Neural progenitor cell (in vitro differentiated cells): ENCODE measurements at regions not wholly inside any gene's neighbourhood (a gene's known extent, or its start where the extent isn't known, plus 50 kb on each side); places are given as distances from the start of the nearest gene placed in this dataset.

Experiments
- DNase-seq: peaks from one replicate; pipeline ENCODE4 v3.0.0-alpha.2; 2016; ENCODE audit warnings: low spot score
- H2AFZ ChIP-seq: fragments of 200-600 bp; sonication (generic); replicated peaks from 2 replicates; pipeline ENCODE4 v1.6.1; 2016; ENCODE audit warnings: antibody characterized with exemption
- H3F3A ChIP-seq: fragments of 200-600 bp; sonication (generic); 2 replicates; pipeline ENCODE4 v1.6.1; 2016; ENCODE audit warnings: antibody characterized with exemption, low read depth
- H3K27ac ChIP-seq: fragments of 200-600 bp; sonication (generic); 2 replicates; pipeline ENCODE4 v1.5.1; 2016; ENCODE audit warnings: mild to moderate bottlenecking
- H3K27me3 ChIP-seq: fragments of 200-600 bp; sonication (generic); 2 replicates; pipeline ENCODE4 v1.6.1; 2016; ENCODE audit warnings: mild to moderate bottlenecking, moderate library complexity
- H3K36me3 ChIP-seq: fragments of 200-600 bp; sonication (generic); 2 replicates; pipeline ENCODE4 v1.5.1; 2016
- H3K4me1 ChIP-seq: fragments of 200-600 bp; sonication (generic); 2 replicates; pipeline ENCODE4 v1.6.1; 2016; ENCODE audit warnings: mixed run types
- H3K4me2 ChIP-seq: fragments of 200-600 bp; sonication (generic); 2 replicates; pipeline ENCODE4 v1.6.1; 2016
- H3K4me3 ChIP-seq: fragments of 200-600 bp; sonication (generic); 2 replicates; pipeline ENCODE4 v1.5.1; 2016
- H3K79me2 ChIP-seq: fragments of 200-600 bp; sonication (generic); 2 replicates; pipeline ENCODE4 v1.6.1; 2016; ENCODE audit warnings: low read depth
- H3K9ac ChIP-seq: fragments of 200-600 bp; sonication (generic); 2 replicates; pipeline ENCODE4 v1.6.1; 2016
- H3K9me3 ChIP-seq: fragments of 200-600 bp; sonication (generic); 2 replicates; pipeline ENCODE4 v1.5.1; 2016; ENCODE audit warnings: low read depth
- H4K20me1 ChIP-seq: fragments of 200-600 bp; sonication (generic); 2 replicates; pipeline ENCODE4 v1.6.1; 2016; ENCODE audit warnings: low read depth
- H3K27ac Mint-ChIP-seq: 3 replicates; pipeline ENCODE4 v1.8.0; 2021; ENCODE audit warnings: mixed read lengths
- H3K27me3 Mint-ChIP-seq: 2 replicates; pipeline ENCODE4 v1.8.0; 2022; ENCODE audit warnings: low read depth, mild to moderate bottlenecking, inconsistent platforms, moderate library complexity, mixed read lengths; ENCODE audit not compliant: insufficient read depth
- H3K36me3 Mint-ChIP-seq: 3 replicates; pipeline ENCODE4 v1.8.0; 2021; ENCODE audit warnings: mixed read lengths
- H3K4me1 Mint-ChIP-seq: 3 replicates; pipeline ENCODE4 v1.8.0; 2021; ENCODE audit warnings: mixed read lengths
- H3K4me3 Mint-ChIP-seq: 3 replicates; pipeline ENCODE4 v1.8.0; 2021; ENCODE audit warnings: mild to moderate bottlenecking, moderate library complexity, mixed read lengths
- H3K9me3 Mint-ChIP-seq: 3 replicates; pipeline ENCODE4 v1.8.0; 2020; ENCODE audit warnings: mixed read lengths
- EZH2 ChIP-seq: fragments of 200-600 bp; sonication (generic); IDR thresholded peaks from 2 replicates; pipeline ENCODE4 v1.6.1; 2017; ENCODE audit warnings: antibody characterized with exemption, mild to moderate bottlenecking, moderate library complexity
- EZH2phosphoT487 ChIP-seq: fragments of 200-600 bp; sonication (generic); IDR thresholded peaks from 2 replicates; pipeline ENCODE4 v1.6.1; 2017; ENCODE audit warnings: antibody characterized with exemption
- TF ChIP-seq, protein P1 (sequence below): fragments of 200-600 bp; sonication (generic); IDR thresholded peaks from 2 replicates; pipeline ENCODE4 v1.5.1; 2017; ENCODE audit warnings: antibody characterized with exemption, mild to moderate bottlenecking

DNA sequence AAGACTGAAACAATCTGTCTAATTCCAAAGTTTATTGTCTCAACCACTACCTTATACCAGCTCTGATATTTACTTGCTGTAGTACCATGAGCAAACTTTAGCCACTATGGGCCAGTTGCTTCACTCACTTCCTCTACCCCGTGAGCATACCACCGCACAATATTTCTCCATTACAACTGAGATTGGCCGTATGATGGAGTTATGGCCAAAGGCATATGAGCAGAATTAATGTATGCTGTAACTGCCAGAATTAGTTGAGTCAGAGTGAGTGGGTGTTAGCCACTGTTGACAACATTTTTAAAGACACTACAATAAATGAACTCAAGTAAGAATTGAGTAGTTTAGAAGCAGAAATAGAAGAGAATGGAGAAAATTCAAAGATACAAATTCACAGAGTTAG, 69.7 kb downstream of the LRATD1 start:
- H3K9me3 ChIP-seq = no peaks in the 10 kb centered on the region
- H3K9ac ChIP-seq = no peak overlapping the region
- no peaks in the 10 kb centered on the region for H3K27me3 ChIP-seq
- H3K36me3 Mint-ChIP-seq = no peaks in the 10 kb centered on the region
- no peaks in the 10 kb centered on the region for H3K36me3 ChIP-seq
- no peaks in the 10 kb centered on the region for H3F3A ChIP-seq
- no peak overlapping the region for H3K27ac Mint-ChIP-seq
- TF ChIP-seq EZH2 = no peak
- TF ChIP-seq, protein P1, sequence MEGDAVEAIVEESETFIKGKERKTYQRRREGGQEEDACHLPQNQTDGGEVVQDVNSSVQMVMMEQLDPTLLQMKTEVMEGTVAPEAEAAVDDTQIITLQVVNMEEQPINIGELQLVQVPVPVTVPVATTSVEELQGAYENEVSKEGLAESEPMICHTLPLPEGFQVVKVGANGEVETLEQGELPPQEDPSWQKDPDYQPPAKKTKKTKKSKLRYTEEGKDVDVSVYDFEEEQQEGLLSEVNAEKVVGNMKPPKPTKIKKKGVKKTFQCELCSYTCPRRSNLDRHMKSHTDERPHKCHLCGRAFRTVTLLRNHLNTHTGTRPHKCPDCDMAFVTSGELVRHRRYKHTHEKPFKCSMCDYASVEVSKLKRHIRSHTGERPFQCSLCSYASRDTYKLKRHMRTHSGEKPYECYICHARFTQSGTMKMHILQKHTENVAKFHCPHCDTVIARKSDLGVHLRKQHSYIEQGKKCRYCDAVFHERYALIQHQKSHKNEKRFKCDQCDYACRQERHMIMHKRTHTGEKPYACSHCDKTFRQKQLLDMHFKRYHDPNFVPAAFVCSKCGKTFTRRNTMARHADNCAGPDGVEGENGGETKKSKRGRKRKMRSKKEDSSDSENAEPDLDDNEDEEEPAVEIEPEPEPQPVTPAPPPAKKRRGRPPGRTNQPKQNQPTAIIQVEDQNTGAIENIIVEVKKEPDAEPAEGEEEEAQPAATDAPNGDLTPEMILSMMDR = no peak
- TF ChIP-seq EZH2phosphoT487 = no peak
- no peaks in the 10 kb centered on the region for H3K79me2 ChIP-seq
- no peaks in the 10 kb centered on the region for H3K4me1 ChIP-seq
- no peaks in the 10 kb centered on the region for H3K4me1 Mint-ChIP-seq
- no peak overlapping the region for H3K4me3 ChIP-seq
- H3K27me3 Mint-ChIP-seq = no peaks in the 10 kb centered on the region
- no peak overlapping the region for H3K27ac ChIP-seq
- H4K20me1 ChIP-seq = no peaks in the 10 kb centered on the region
- no peak for DNase-seq
- H2AFZ ChIP-seq = no peak overlapping the region
- H3K9me3 Mint-ChIP-seq = no peaks in the 10 kb centered on the region
- H3K4me2 ChIP-seq = no peak overlapping the region
- H3K4me3 Mint-ChIP-seq = no peak overlapping the region

DNA sequence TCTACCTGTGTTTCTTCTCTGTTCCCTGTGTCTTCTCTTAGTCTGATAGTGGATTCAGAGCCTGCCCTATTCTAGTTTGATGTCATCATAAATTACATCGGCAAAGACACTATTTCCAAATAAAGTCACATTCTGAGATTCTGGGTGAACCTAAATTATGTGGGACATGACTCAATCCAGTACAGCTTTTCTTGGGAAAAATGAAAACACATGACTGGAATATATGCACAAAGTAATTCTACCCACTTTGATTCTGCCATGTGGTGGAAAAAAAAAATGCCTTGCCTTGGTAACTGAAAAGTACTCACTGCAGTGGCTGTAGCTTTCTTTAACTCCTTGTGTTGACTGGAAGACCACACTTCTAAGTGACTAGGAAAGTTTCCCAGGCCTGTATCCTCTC, 73.7 kb downstream of the LRATD1 start:
- Histone ChIP-seq H3K27ac (no peak overlapping the region), H3K79me2 (no peaks in the 10 kb centered on the region), H3K36me3 (no peaks in the 10 kb centered on the region), H3K4me3 (no peak overlapping the region), H3K27me3 (no peaks in the 10 kb centered on the region), H3F3A (no peaks in the 10 kb centered on the region), H3K4me2 (no peak overlapping the region), H4K20me1 (no peaks in the 10 kb centered on the region), H3K4me1 (no peaks in the 10 kb centered on the region), H3K9ac (no peak overlapping the region), H2AFZ (no peak overlapping the region), H3K9me3 (no peaks in the 10 kb centered on the region)
- no peaks in the 10 kb centered on the region for H3K9me3 Mint-ChIP-seq
- H3K27ac Mint-ChIP-seq = no peak overlapping the region
- no peak overlapping the region for H3K4me3 Mint-ChIP-seq
- no peak for DNase-seq
- no peaks in the 10 kb centered on the region for H3K27me3 Mint-ChIP-seq
- H3K4me1 Mint-ChIP-seq = peaks cover 5% of the 10 kb centered on the region
- H3K36me3 Mint-ChIP-seq = no peaks in the 10 kb centered on the region
- TF ChIP-seq, protein P1 = no peak
- no peak for TF ChIP-seq EZH2
- no peak for TF ChIP-seq EZH2phosphoT487

DNA sequence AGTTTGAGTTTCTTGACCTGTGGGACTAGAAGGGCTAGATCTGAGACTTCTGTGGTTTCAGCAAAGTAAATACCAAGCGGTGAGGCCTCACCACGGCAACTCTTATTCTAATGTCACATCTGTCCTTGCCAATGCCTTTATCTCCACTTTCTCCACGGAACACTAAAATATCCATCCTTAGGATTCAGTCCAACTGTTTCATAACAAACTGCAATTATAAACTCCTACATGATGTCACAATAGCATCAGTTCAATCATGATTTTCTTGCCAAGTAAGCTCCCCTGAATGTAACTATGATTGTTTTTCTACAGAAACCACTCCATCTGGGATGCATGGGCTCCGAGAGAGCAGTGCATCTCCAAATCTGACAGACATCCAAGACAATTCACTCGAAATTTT, 79.6 kb downstream of the LRATD1 start:
- peaks cover 6% of the 10 kb centered on the region for H3K4me1 ChIP-seq
- no peaks in the 10 kb centered on the region for H4K20me1 ChIP-seq
- H3K4me3 Mint-ChIP-seq = no peak overlapping the region
- no peak overlapping the region for H3K4me3 ChIP-seq
- no peaks in the 10 kb centered on the region for H3K79me2 ChIP-seq
- H3K27me3 ChIP-seq = no peaks in the 10 kb centered on the region
- no peaks in the 10 kb centered on the region for H3F3A ChIP-seq
- TF ChIP-seq EZH2 = no peak
- TF ChIP-seq, protein P1 = no peak
- no peak for TF ChIP-seq EZH2phosphoT487
- no peak overlapping the region for H3K27ac ChIP-seq
- no peaks in the 10 kb centered on the region for H3K27me3 Mint-ChIP-seq
- no peaks in the 10 kb centered on the region for H3K9me3 Mint-ChIP-seq
- no peak overlapping the region for H3K27ac Mint-ChIP-seq
- H3K36me3 Mint-ChIP-seq = no peaks in the 10 kb centered on the region
- no peak overlapping the region for H3K4me2 ChIP-seq
- no peak overlapping the region for H2AFZ ChIP-seq
- DNase-seq = no peak
- no peaks in the 10 kb centered on the region for H3K36me3 ChIP-seq
- H3K9me3 ChIP-seq = no peaks in the 10 kb centered on the region
- no peak overlapping the region for H3K9ac ChIP-seq
- H3K4me1 Mint-ChIP-seq = peaks cover 13% of the 10 kb centered on the region

DNA sequence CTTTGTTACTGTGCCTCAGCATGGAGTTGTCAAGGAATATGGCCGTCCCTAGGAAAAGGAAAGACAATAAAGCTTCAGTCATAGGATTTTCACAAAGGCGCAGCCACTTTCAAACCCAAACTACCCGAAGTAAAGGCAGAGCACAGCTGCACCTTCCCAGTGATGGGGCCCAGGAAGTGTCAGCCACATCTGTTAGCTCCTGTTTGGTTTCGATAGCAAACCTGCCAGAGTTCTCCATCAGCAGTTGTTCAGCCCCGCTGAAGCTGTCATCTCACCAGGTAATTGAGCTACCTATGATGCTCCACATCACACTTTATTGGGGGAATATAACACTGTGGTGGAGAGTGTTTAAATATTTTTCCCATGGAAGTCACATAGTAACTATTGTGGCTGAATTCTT, 80.7 kb downstream of the LRATD1 start:
- Histone ChIP-seq H3F3A (no peaks in the 10 kb centered on the region), H4K20me1 (no peaks in the 10 kb centered on the region), H3K4me1 (peaks cover 6% of the 10 kb centered on the region), H3K9ac (no peak overlapping the region), H3K27me3 (no peaks in the 10 kb centered on the region), H3K27ac (no peak overlapping the region), H3K4me3 (no peak overlapping the region), H3K36me3 (no peaks in the 10 kb centered on the region), H3K4me2 (no peak overlapping the region), H2AFZ (no peak overlapping the region), H3K9me3 (no peaks in the 10 kb centered on the region), H3K79me2 (no peaks in the 10 kb centered on the region)
- Mint-ChIP-seq H3K4me1 (peaks cover 13% of the 10 kb centered on the region), H3K9me3 (no peaks in the 10 kb centered on the region), H3K27ac (no peak overlapping the region), H3K4me3 (no peak overlapping the region), H3K27me3 (no peaks in the 10 kb centered on the region), H3K36me3 (no peaks in the 10 kb centered on the region)
- DNase-seq = no peak
- TF ChIP-seq EZH2phosphoT487 (no peak), EZH2 (no peak)
- TF ChIP-seq, protein P1 = no peak
